Germinal center (tissue), 1 donor: ENCODE measurements at regions not wholly inside any gene's neighbourhood (a gene's known extent, or its start where the extent isn't known, plus 50 kb on each side); places are given as distances from the start of the nearest gene placed in this dataset.

ENCODE experiments used
- DNase-seq: peaks from one replicate; pipeline ENCODE4 v3.0.0; 2012; ENCODE audit warnings: mixed read lengths, low spot score

- peak; percentile 66 for DNase-seq
These were observed 119.6 kb downstream of the ZFP36L2 start for GRCh38 chr2:43106559-43107527.

- DNase-seq, result peak; percentile 41
These were observed 120.5 kb downstream of the ZFP36L2 start for GRCh38 chr2:43105586-43106558.

- no peak for DNase-seq
These were observed 121.6 kb downstream of the ZFP36L2 start for GRCh38 chr2:43104763-43105162.

- DNase-seq, result no peak
These were observed 122.3 kb downstream of the ZFP36L2 start for GRCh38 chr2:43104106-43104505.

- no peak for DNase-seq
These were observed 123.4 kb downstream of the ZFP36L2 start for GRCh38 chr2:43103093-43103404.

GRCh38 chr2:43102366-43103092, 123.9 kb downstream of the ZFP36L2 start:
- no peak for DNase-seq

- DNase-seq, result no peak
These were observed 124.7 kb downstream of the ZFP36L2 start for GRCh38 chr2:43101751-43102150.

GRCh38 chr2:43100883-43101662, 125.3 kb downstream of the ZFP36L2 start:
- no peak for DNase-seq

- DNase-seq, result no peak
These were observed 126.0 kb downstream of the ZFP36L2 start for GRCh38 chr2:43100362-43100882.

GRCh38 chr2:43099797-43100196, 126.6 kb downstream of the ZFP36L2 start:
- DNase-seq, result no peak

- no peak for DNase-seq
These were observed 127.9 kb downstream of the ZFP36L2 start for GRCh38 chr2:43098539-43098938.

GRCh38 chr2:43097644-43098408, 128.6 kb downstream of the ZFP36L2 start:
- no peak for DNase-seq

- DNase-seq, result no peak
These were observed 130.7 kb downstream of the ZFP36L2 start for GRCh38 chr2:43095533-43096295.

- no peak for DNase-seq
These were observed 133.8 kb downstream of the ZFP36L2 start for GRCh38 chr2:43092520-43093179.

- no peak for DNase-seq
These were observed 136.1 kb downstream of the ZFP36L2 start for GRCh38 chr2:43090317-43090716.

GRCh38 chr2:43088143-43089073, 138.0 kb downstream of the ZFP36L2 start:
- no peak for DNase-seq

- DNase-seq, result no peak
These were observed 139.0 kb downstream of the ZFP36L2 start for GRCh38 chr2:43087413-43087812.
